SU-DHL-6 (cell line): ENCODE measurements at regions not wholly inside any gene's neighbourhood (a gene's known extent, or its start where the extent isn't known, plus 50 kb on each side); places are given as distances from the start of the nearest gene placed in this dataset.

Experiments used
- H2AFZ ChIP-seq: fragments of 200-600 bp; sonication (generic); 2 replicates; pipeline ENCODE4 v1.6.1; 2014; ENCODE audit warnings: low read depth, mild to moderate bottlenecking, moderate library complexity, mixed read lengths, antibody characterized with exemption, low read length; ENCODE audit not compliant: severe bottlenecking
- H3F3A ChIP-seq: fragments of 200-600 bp; shearing (Covaris generic); 2 replicates; pipeline ENCODE4 v1.6.0; 2016; ENCODE audit warnings: antibody characterized with exemption, mild to moderate bottlenecking; ENCODE audit not compliant: insufficient read depth
- H3K27ac ChIP-seq: fragments of 200-600 bp; sonication (generic); 2 replicates; pipeline ENCODE4 v1.5.1; 2016; ENCODE audit warnings: low read depth, mild to moderate bottlenecking, low read length, moderate library complexity, mixed read lengths
- H3K27me3 ChIP-seq: fragments of 200-600 bp; sonication (generic), shearing (Covaris generic); 2 replicates; pipeline ENCODE4 v1.6.0; 2014; ENCODE audit warnings: mild to moderate bottlenecking, low read length
- H3K36me3 ChIP-seq: fragments of 200-600 bp; sonication (generic); 2 replicates; pipeline ENCODE4 v1.6.1; 2014; ENCODE audit warnings: mild to moderate bottlenecking, low read length, mixed read lengths
- H3K4me2 ChIP-seq: fragments of 300-600, 200-600 bp; shearing (Covaris generic), sonication (generic); 2 replicates; pipeline ENCODE4 v1.6.0; 2014; ENCODE audit warnings: low read length, low read depth, mild to moderate bottlenecking; ENCODE audit not compliant: poor library complexity, severe bottlenecking
- H3K4me3 ChIP-seq: fragments of 200-600 bp; sonication (generic); 2 replicates; pipeline ENCODE4 v1.5.1; 2014; ENCODE audit warnings: antibody characterized with exemption, low read length, mild to moderate bottlenecking, mixed read lengths; ENCODE audit not compliant: insufficient read depth, poor library complexity, severe bottlenecking
- H3K79me2 ChIP-seq: fragments of 200-600 bp; sonication (generic); 2 replicates; pipeline ENCODE4 v1.6.1; 2014; ENCODE audit warnings: mild to moderate bottlenecking, low read length, moderate library complexity; ENCODE audit not compliant: insufficient read depth
- H3K9ac ChIP-seq: fragments of 200-600 bp; sonication (generic); 2 replicates; pipeline ENCODE4 v1.7.0; 2014; ENCODE audit warnings: mild to moderate bottlenecking, low read length
- H3K9me2 ChIP-seq: fragments of 200-600 bp; sonication (generic); replicated peaks from 2 replicates; pipeline ENCODE4 v1.6.1; 2014; ENCODE audit warnings: low read length; ENCODE audit not compliant: insufficient read depth
- H3K9me3 ChIP-seq: fragments of 200-600 bp; sonication (generic); 2 replicates; pipeline ENCODE4 v1.6.1; 2014; ENCODE audit warnings: low read length, mixed read lengths; ENCODE audit not compliant: insufficient read depth
- H4K20me1 ChIP-seq: fragments of 200-600 bp; sonication (generic); 2 replicates; pipeline ENCODE4 v1.6.1; 2014; ENCODE audit warnings: low read depth, mild to moderate bottlenecking, antibody characterized with exemption, low read length, moderate library complexity, mixed read lengths
- CTCF ChIP-seq: fragments of 200-600 bp; sonication (generic); IDR thresholded peaks from one replicate; pipeline ENCODE4 v1.5.1; 2017; ENCODE audit warnings: antibody characterized with exemption, mild to moderate bottlenecking, low read length, moderate library complexity; ENCODE audit not compliant: insufficient read depth, poor library complexity, severe bottlenecking
- EZH2phosphoT487 ChIP-seq: fragments of 200-600 bp; sonication (generic), shearing (Covaris generic); conservative IDR thresholded peaks from 2 replicates; pipeline ENCODE4 v1.6.1; 2018; ENCODE audit warnings: mild to moderate bottlenecking, antibody characterized with exemption, low read length, moderate library complexity, mixed read lengths

DNA sequence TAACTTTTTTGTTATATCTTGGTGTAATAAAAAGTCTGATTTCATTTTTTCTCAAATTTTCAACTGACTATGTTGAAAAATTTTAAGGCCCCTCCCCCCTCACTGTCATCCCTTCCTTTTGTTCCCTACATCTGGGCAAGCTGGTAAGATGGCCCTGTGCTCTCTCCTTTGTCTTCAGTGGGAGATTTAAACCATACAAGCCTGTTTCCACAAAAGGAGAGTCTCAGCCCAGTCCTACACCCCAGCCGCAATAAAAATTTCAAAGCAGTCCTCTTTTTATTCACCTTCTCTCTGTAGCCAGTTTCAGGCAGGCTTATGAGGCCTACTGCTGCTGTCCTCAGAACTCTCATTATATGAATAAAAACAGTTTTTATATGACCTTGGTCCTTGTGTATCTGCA lies 630.5 kb downstream of the CBLN2 start:
- H2AFZ ChIP-seq = no peak overlapping the region
- H3K9ac ChIP-seq = no peak overlapping the region
- H3F3A ChIP-seq = no peaks in the 10 kb centered on the region
- H3K4me3 ChIP-seq = no peak overlapping the region
- TF ChIP-seq EZH2phosphoT487 (no peak), CTCF (no peak)
- no peak overlapping the region for H3K4me2 ChIP-seq
- H3K27ac ChIP-seq = no peak overlapping the region
- no peaks in the 10 kb centered on the region for H3K79me2 ChIP-seq
- no peaks in the 10 kb centered on the region for H3K27me3 ChIP-seq
- H3K9me2 ChIP-seq = no peaks in the 10 kb centered on the region
- no peaks in the 10 kb centered on the region for H3K36me3 ChIP-seq
- H3K9me3 ChIP-seq = no peaks in the 10 kb centered on the region
- no peaks in the 10 kb centered on the region for H4K20me1 ChIP-seq

- H3K9me3 ChIP-seq = peaks cover 6% of the 10 kb centered on the region; the same call in 1 of the 2 replicates
- H3K36me3 ChIP-seq = no peaks in the 10 kb centered on the region
- no peaks in the 10 kb centered on the region for H3K79me2 ChIP-seq
- no peaks in the 10 kb centered on the region for H4K20me1 ChIP-seq
- H3K9ac ChIP-seq = no peak overlapping the region
- no peaks in the 10 kb centered on the region for H3K27me3 ChIP-seq
- no peak for TF ChIP-seq CTCF
- no peak for TF ChIP-seq EZH2phosphoT487
- no peak overlapping the region for H3K27ac ChIP-seq
- no peaks in the 10 kb centered on the region for H3K9me2 ChIP-seq
- H3K4me2 ChIP-seq = no peak overlapping the region
- H3K4me3 ChIP-seq = no peak overlapping the region
- no peak overlapping the region for H2AFZ ChIP-seq
- H3F3A ChIP-seq = no peaks in the 10 kb centered on the region
Measured at GRCh38 chr18:71902482-71902881, 641.7 kb downstream of the CBLN2 start.

DNA sequence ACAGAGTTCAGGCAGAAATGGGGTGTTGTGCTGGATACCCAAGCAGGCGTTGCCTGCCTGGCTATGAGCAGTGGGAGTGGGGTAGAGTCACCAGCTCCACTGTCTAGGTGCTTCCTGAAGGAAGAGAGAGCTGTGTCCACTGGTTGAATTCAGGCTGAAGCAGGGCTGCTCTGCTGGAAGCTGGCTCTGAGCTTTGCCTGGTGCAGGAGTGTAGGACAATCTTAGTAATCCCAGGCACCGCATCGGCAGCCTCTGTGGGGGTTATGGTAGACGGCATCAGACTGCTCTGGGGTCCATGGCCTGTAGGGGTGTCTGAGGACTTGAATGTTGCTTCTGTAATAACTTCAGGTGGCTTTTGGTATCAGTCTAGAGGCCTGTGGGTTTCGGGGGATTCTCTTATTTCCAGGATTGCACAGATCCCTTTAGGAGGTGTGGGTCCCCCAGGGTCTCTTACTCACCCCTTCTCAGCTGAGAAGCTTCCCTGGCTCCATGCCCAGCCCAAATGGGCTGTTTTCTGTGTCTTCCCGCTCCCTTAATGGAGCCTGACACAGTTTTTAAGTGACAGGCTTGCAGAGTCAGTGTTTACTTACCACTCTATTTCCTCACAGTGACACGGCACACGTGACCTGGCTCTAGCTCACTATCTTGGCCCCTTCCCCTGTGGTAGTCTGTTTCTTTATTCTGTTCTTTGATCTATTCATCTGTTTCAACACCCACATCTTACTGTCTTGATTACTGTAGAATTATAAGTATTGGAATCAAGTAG lies 644.3 kb downstream of the CBLN2 start:
- Histone ChIP-seq H3K27ac (no peak overlapping the region), H4K20me1 (no peaks in the 10 kb centered on the region), H3K27me3 (no peaks in the 10 kb centered on the region), H3K79me2 (no peaks in the 10 kb centered on the region), H3F3A (no peaks in the 10 kb centered on the region), H3K4me2 (no peak overlapping the region), H3K9me2 (no peaks in the 10 kb centered on the region), H3K9ac (no peak overlapping the region), H2AFZ (peak overlapping the region; percentile 71), H3K9me3 (peaks cover 15% of the 10 kb centered on the region; the same call in 1 of the 2 replicates), H3K4me3 (no peak overlapping the region), H3K36me3 (no peaks in the 10 kb centered on the region)
- no peak for TF ChIP-seq EZH2phosphoT487
- TF ChIP-seq CTCF = no peak
